Spleen (tissue), 7 donors: ENCODE measurements at regions not wholly inside any gene's neighbourhood (a gene's known extent, or its start where the extent isn't known, plus 50 kb on each side); places are given as distances from the start of the nearest gene placed in this dataset.

Experiments used
- POLR2A ChIP-seq, 3 donors: fragments of 450-650 bp; IDR thresholded peaks; one replicate each; pipeline ENCODE4 v1.5.1; 2017; ENCODE audit warnings: antibody characterized with exemption in 3 of 3, mild to moderate bottlenecking in 1 of 3
- POLR2AphosphoS5 ChIP-seq, 3 donors: sonication (generic); formaldehyde crosslinking; IDR thresholded peaks; one replicate each; pipeline ENCODE4 v1.5.1; 2017; ENCODE audit warnings: antibody characterized with exemption in 3 of 3
- TF ChIP-seq, protein P1 (sequence below), 11 experiments: fragments of 200-600 bp in 7 of 11; fragments of 450-650 bp in 4 of 11; sonication (generic) in 4 of 11; IDR thresholded peaks in 8 of 11; conservative IDR thresholded peaks in 3 of 11; 1 replicate in 7 of 11; 2 replicates in 4 of 11; pipeline versions ENCODE4 v1.4.0 to v1.8.0; 2016 to 2021; ENCODE audit warnings: antibody characterized with exemption in 11 of 11, inconsistent platforms in 4 of 11, mild to moderate bottlenecking in 1 of 11
- donor health status: DM: no; HTN: no; CAD: no; lungs with moderate emphysema.
- donor health status: DM: no; HTN: no; CAD: no.
- donor health status: DM: no; HTN: no; CAD: no.

DNA sequence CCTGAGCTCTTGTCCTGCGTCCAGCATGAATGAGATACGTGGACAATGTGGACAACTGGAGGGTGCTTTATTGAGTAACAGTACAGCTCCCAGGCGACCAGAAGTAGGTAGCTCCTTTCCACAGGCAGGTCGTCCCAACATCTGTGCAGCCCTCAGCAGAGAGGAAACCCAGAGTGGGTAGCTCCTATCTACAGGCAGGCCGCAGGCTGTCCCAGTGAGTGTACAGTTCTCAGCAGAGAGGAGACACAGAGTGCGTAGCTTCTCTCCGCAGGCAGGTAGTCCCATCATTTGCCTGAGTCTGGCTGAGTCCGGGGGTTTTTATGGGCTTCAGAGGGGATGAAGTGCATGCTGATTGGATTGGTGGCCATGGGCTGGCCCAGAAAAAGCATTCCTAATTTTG lies 373.3 kb downstream of the CHSY3 start:
- TF ChIP-seq, protein P1, sequence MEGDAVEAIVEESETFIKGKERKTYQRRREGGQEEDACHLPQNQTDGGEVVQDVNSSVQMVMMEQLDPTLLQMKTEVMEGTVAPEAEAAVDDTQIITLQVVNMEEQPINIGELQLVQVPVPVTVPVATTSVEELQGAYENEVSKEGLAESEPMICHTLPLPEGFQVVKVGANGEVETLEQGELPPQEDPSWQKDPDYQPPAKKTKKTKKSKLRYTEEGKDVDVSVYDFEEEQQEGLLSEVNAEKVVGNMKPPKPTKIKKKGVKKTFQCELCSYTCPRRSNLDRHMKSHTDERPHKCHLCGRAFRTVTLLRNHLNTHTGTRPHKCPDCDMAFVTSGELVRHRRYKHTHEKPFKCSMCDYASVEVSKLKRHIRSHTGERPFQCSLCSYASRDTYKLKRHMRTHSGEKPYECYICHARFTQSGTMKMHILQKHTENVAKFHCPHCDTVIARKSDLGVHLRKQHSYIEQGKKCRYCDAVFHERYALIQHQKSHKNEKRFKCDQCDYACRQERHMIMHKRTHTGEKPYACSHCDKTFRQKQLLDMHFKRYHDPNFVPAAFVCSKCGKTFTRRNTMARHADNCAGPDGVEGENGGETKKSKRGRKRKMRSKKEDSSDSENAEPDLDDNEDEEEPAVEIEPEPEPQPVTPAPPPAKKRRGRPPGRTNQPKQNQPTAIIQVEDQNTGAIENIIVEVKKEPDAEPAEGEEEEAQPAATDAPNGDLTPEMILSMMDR (IDR thresholded peaks at IDR 0.05 in 8 of 11, conservative IDR thresholded peaks at IDR 0.05 in 3 of 11) = no peak
- TF ChIP-seq POLR2A (IDR thresholded peaks at IDR 0.05) (no peak), POLR2AphosphoS5 (IDR thresholded peaks at IDR 0.05) (no peak)
